ENCODE measurements at regions not wholly inside any gene's neighbourhood (a gene's known extent, or its start where the extent isn't known, plus 50 kb on each side); places are given as distances from the start of the nearest gene placed in this dataset.

DNA sequence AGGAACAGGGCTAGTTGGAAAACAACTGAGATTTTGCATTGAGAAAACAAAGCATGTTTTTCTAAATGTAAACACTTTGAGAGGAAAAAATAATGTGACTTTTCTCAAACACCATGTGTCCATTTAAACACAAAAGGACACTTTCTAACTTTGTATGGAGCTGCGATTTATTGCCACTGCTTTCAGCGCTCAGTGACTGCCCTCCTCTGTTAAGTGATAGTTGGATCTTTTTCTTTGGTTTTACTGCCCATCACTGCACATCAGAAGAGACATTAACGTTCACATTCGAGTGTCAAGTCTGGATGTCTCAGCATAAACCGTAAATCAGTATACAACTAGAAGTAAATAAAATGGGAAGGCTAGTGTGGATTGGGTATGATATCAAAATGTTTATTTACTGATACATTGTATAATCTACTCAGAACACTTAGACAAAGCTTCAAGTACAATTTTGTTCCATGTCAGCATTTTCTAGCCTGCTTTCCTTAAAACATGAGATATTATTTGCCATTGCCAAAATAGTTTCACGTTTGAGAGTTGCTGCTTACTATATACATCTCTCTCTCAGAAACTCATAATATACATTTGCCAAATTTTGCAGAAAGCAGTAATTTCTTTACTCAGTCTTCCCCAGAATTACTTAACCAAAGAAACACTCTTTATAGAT lies 237.6 kb downstream of the IKZF2 start:
- H3K27me3 ChIP-seq (replicated peaks; ENCODE audit: control insufficient read depth, insufficient read depth, low read length): no peaks in the 10 kb centered on the region
- no peak overlapping the region for H3K4me3 ChIP-seq (replicated peaks; ENCODE audit: low read depth, low read length)
- no peak for DNase-seq (ENCODE audit: extremely low read depth, insufficient read length)
- no peaks in the 10 kb centered on the region for H3K36me3 ChIP-seq (ENCODE audit: control insufficient read depth, insufficient read depth, low read length)
- TF ChIP-seq, protein P1, sequence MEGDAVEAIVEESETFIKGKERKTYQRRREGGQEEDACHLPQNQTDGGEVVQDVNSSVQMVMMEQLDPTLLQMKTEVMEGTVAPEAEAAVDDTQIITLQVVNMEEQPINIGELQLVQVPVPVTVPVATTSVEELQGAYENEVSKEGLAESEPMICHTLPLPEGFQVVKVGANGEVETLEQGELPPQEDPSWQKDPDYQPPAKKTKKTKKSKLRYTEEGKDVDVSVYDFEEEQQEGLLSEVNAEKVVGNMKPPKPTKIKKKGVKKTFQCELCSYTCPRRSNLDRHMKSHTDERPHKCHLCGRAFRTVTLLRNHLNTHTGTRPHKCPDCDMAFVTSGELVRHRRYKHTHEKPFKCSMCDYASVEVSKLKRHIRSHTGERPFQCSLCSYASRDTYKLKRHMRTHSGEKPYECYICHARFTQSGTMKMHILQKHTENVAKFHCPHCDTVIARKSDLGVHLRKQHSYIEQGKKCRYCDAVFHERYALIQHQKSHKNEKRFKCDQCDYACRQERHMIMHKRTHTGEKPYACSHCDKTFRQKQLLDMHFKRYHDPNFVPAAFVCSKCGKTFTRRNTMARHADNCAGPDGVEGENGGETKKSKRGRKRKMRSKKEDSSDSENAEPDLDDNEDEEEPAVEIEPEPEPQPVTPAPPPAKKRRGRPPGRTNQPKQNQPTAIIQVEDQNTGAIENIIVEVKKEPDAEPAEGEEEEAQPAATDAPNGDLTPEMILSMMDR (IDR thresholded peaks at IDR 0.05; ENCODE audit: insufficient read depth, low read length, poor library complexity, severe bottlenecking): no peak

DNA sequence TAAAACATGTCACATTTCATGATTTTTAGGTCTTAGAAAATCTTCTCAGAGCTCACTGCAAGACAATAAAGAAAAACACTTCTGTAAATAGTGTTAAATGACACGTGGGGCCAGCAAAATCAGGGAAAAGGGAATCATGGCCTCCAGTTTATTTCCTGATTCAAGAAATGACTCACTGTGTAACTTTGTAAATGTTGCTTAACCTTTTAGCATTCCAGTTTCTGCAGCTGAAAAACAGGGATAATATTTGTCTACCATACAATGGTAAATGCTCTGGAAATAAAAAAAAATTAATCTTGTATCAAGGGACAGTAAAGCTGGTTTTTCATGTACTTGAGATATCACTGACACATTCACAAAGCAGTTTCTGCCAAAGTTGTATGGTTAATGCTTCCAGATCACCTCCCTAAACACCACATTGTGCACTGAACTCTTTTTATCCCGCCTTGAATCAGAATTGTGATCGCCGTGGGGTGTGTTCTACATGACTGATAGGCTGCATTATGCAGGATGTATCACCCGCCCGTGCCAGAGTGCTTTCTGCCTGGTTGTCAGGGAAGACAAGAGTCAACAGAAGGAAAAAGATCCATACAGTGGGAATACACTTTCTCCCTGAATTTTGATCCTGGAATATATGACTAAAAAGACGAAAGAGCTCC lies 238.8 kb downstream of the IKZF2 start:
- TF ChIP-seq, protein P1 (IDR thresholded peaks at IDR 0.05; ENCODE audit: insufficient read depth, low read length, poor library complexity, severe bottlenecking): no peak
- H3K27me3 ChIP-seq (replicated peaks; ENCODE audit: control insufficient read depth, insufficient read depth, low read length): no peaks in the 10 kb centered on the region
- no peak for DNase-seq (ENCODE audit: extremely low read depth, insufficient read length)
- H3K36me3 ChIP-seq (ENCODE audit: control insufficient read depth, insufficient read depth, low read length): no peaks in the 10 kb centered on the region
- H3K4me3 ChIP-seq (replicated peaks; ENCODE audit: low read depth, low read length): no peak overlapping the region

DNA sequence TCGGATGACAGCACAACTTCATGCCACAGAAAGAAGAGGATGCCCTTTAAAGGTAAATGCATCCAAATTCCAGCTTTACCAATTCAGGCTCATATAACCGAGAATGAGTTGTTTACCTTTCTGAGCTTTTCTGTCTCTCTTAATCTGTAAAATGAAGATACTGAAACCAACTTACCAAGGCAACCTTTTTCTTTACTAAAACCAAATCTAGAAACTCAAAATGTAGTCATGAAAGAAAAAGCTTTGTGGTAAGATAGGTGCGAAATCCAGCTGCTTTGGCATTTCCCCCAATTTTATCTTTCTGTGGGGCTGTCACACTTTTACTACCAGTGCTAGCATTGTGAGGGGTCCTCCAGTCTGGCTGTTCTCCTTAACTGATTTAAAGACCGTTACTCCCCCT lies 240.4 kb downstream of the IKZF2 start:
- Histone ChIP-seq H3K36me3 (ENCODE audit: control insufficient read depth, insufficient read depth, low read length) (no peaks in the 10 kb centered on the region), H3K4me3 (replicated peaks; ENCODE audit: low read depth, low read length) (no peak overlapping the region), H3K27me3 (replicated peaks; ENCODE audit: control insufficient read depth, insufficient read depth, low read length) (no peaks in the 10 kb centered on the region)
- no peak for DNase-seq (ENCODE audit: extremely low read depth, insufficient read length)
- TF ChIP-seq, protein P1 (IDR thresholded peaks at IDR 0.05; ENCODE audit: insufficient read depth, low read length, poor library complexity, severe bottlenecking): no peak

DNA sequence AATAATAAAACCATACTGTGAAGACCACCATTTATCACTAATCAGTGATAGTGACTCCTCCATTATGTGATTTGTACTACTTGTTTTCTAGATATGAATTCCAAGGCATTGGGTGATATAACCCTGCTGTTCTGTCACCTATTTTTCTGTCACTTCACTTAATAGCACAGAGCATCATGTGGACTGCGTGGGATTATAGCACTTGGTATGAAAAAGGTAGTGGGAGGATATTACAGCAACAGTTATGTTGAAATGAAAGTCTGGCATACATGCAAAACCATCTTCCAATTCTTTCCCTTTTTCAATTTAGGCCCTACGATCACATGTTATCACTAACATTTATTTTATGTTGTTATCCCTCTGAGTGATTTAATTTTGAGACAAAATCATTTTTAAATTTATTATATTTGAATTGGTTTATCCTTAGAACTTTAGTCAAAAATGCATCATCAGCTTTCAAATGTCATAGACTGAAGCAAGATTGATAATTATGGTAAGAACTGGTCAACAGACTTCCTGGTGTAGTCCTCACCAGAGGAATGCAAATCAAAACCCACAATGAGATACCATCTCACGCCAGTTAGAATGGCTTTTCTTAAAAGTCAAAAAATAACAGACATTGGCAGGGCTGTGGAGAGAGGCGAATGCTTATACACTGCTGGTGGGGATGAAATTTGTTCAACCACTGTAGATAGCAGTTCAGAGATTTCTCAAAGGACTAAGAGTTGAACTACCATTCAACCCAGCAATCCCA lies 242.6 kb downstream of the IKZF2 start:
- TF ChIP-seq, protein P1 (IDR thresholded peaks at IDR 0.05; ENCODE audit: insufficient read depth, low read length, poor library complexity, severe bottlenecking): no peak
- Histone ChIP-seq H3K27me3 (replicated peaks; ENCODE audit: control insufficient read depth, insufficient read depth, low read length) (no peaks in the 10 kb centered on the region), H3K36me3 (ENCODE audit: control insufficient read depth, insufficient read depth, low read length) (no peaks in the 10 kb centered on the region), H3K4me3 (replicated peaks; ENCODE audit: low read depth, low read length) (no peak overlapping the region)
- no peak for DNase-seq (ENCODE audit: extremely low read depth, insufficient read length)

DNA sequence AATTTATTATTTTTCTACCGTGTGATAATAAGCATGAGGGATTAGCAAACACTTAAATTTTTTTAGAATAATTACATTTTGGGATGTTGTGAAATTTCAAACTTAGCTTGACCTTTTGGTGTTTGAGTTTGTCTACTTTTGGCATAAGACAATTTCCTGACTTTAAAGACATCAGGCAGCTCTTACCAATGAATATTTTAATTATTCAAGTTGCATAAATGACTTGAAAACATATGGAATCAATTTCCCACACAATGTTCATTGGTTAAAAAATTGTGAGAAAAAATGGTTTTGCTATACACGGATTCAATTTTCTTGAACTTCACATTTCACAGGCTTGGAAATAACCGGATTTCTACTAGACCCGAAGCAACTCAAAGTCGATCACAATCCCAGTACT lies 243.4 kb downstream of the IKZF2 start:
- no peaks in the 10 kb centered on the region for H3K27me3 ChIP-seq (replicated peaks; ENCODE audit: control insufficient read depth, insufficient read depth, low read length)
- no peaks in the 10 kb centered on the region for H3K36me3 ChIP-seq (ENCODE audit: control insufficient read depth, insufficient read depth, low read length)
- DNase-seq (ENCODE audit: extremely low read depth, insufficient read length): no peak
- TF ChIP-seq, protein P1 (IDR thresholded peaks at IDR 0.05; ENCODE audit: insufficient read depth, low read length, poor library complexity, severe bottlenecking): no peak
- H3K4me3 ChIP-seq (replicated peaks; ENCODE audit: low read depth, low read length): no peak overlapping the region
